Pancreas (tissue), 10 donors: ENCODE measurements at regions not wholly inside any gene's neighbourhood (a gene's known extent, or its start where the extent isn't known, plus 50 kb on each side); places are given as distances from the start of the nearest gene placed in this dataset.

Experiments
- ATAC-seq, 4 donors: fragments of 200-7000 bp; cut with Tn5 transposase; one replicate each; pipeline versions ENCODE4 v1.8.0 to v1.9.1; 2020; ENCODE audit warnings: mild to moderate bottlenecking in 4 of 4, moderate library complexity in 4 of 4
- DNase-seq, 6 donors: peaks; one replicate each; pipeline ENCODE4 v3.0.0-alpha.2; 2020
- FAIRE-seq: peaks from 2 replicates; lab custom pipeline; 2012; peaks lifted over from hg19 to GRCh38; lab: Jason Lieb, UNC
- H3K27ac ChIP-seq, 4 donors: fragments of 200-600 bp; sonication (generic); 1 replicate in 3 of 4; 2 replicates in 1 of 4; pipeline versions ENCODE4 v1.5.0 to v1.8.0; 2020
- H3K27me3 ChIP-seq, 4 donors: fragments of 200-600 bp; one replicate each; pipeline ENCODE4 v1.8.0; 2021
- H3K36me3 ChIP-seq, 3 donors: fragments of 200-600 bp; sonication (generic) in 1 of 3; one replicate each; pipeline versions ENCODE4 v1.5.0 to v1.8.0; 2020 to 2021
- H3K4me1 ChIP-seq, 3 donors: fragments of 200-600 bp; one replicate each; pipeline ENCODE4 v1.8.0; 2021
- H3K4me3 ChIP-seq, 4 donors: fragments of 200-600 bp; sonication (generic) in 2 of 4; one replicate each; pipeline versions ENCODE4 v1.5.0 to v1.8.0; 2020 to 2021
- H3K9me3 ChIP-seq, 4 donors: fragments of 200-600 bp; one replicate each; pipeline ENCODE4 v1.8.0; 2021
- CTCF ChIP-seq, 4 donors: fragments of 200-600 bp; sonication (generic) in 3 of 4; IDR thresholded peaks; one replicate each; pipeline versions ENCODE4 v1.5.0 to v1.8.0; 2021; ENCODE audit warnings: antibody characterized with exemption in 4 of 4
- WGBS, 2 donors: extraction: QIAGEN DNeasy Blood & Tissue Kit; methylation state at CpG; one replicate each; pipeline ENCODE4 v1.1.7; 2013; 5-methylcytosine and 5-hydroxymethylcytosine counted together
- intact Hi-C, 3 donors: fragments of 100-400 bp; cut with DNase I; formaldehyde crosslinking; loops; one replicate each; pipeline versions ENCODE4 v1.11.1 to v1.14.2; 2022
- donor health status: healthy with polysubstance abuse.
- donor health status: DM: no; HTN: no; CAD: no; lungs with moderate emphysema.
- donor health status: DM: no; HTN: no; CAD: no.
- donor health status: control.
- donor health status: control.
- donor health status: Bipolar disorder and iron deficiency.
- donor health status: DM: yes; HTN: yes; CAD: no.
- donor health status: DM: no; HTN: no; CAD: no.
- donor health status: DM: no; HTN: no; CAD: no.
- donor health status: DM: yes; HTN: yes; CAD: no.

- 60% methylated on average over 5 of the region's 5 CpGs for WGBS, 2 donors
Observed at GRCh38 chr22:22946131-22946530, 58.5 kb downstream of the IGLL5 start.

GRCh38 chr22:22948651-22949571 is 61.3 kb downstream of the IGLL5 start:
- H3K27me3 ChIP-seq = no peaks in the 10 kb centered on the region
- intact Hi-C loops = no loop called here
- H3K9me3 ChIP-seq = no peaks in the 10 kb centered on the region
- H3K4me1 ChIP-seq = no peaks in the 10 kb centered on the region
- peak in 1 of 6 donors; percentile 32 for DNase-seq
- WGBS, 2 donors = 73 to 82% methylated on average over 10 of the region's 10 CpGs
- H3K36me3 ChIP-seq = no peaks in the 10 kb centered on the region
- no peak for TF ChIP-seq CTCF (IDR thresholded peaks at IDR 0.05)
- FAIRE-seq = no peak
- no peak for ATAC-seq
- H3K4me3 ChIP-seq = no peak overlapping the region
- H3K27ac ChIP-seq = no peak overlapping the region

More at GRCh38 chr22:22946131-22946530, 58.5 kb downstream of the IGLL5 start:
- intact Hi-C loops = no loop called here
- no peak for DNase-seq
- FAIRE-seq = no peak
- TF ChIP-seq CTCF (IDR thresholded peaks at IDR 0.05) = no peak
- Histone ChIP-seq H3K4me1 (no peaks in the 10 kb centered on the region), H3K27ac (no peak overlapping the region), H3K36me3 (no peaks in the 10 kb centered on the region), H3K9me3 (no peaks in the 10 kb centered on the region), H3K27me3 (no peaks in the 10 kb centered on the region), H3K4me3 (no peak overlapping the region)
- no peak for ATAC-seq

- Histone ChIP-seq H3K4me1 (no peaks in the 10 kb centered on the region), H3K4me3 (no peak overlapping the region), H3K27ac (no peak overlapping the region), H3K36me3 (no peaks in the 10 kb centered on the region), H3K9me3 (no peaks in the 10 kb centered on the region), H3K27me3 (no peaks in the 10 kb centered on the region)
- DNase-seq (no peak), ATAC-seq (no peak), FAIRE-seq (no peak)
- intact Hi-C loops = loop anchor here in 2 of 3 donors (10.0 kb wide), 3 partner anchors 95 to 485 kb away; no protein-coding TSS in a partner anchor
- 71 to 87% methylated on average over 1 of the region's 1 CpG for WGBS, 2 donors
- TF ChIP-seq CTCF (IDR thresholded peaks at IDR 0.05) = no peak
Observed at GRCh38 chr22:22949953-22950352, 62.3 kb downstream of the IGLL5 start.

- DNase-seq (no peak), ATAC-seq (no peak), FAIRE-seq (no peak)
- WGBS, 2 donors = 73 to 87% methylated on average over 4 of the region's 4 CpGs
- TF ChIP-seq CTCF (IDR thresholded peaks at IDR 0.05) = no peak
- no peak overlapping the region for H3K27ac ChIP-seq
- intact Hi-C loops = loop anchor here in 2 of 3 donors (10.0 kb wide), 3 partner anchors 96 to 486 kb away; no protein-coding TSS in a partner anchor
- no peaks in the 10 kb centered on the region for H3K36me3 ChIP-seq
- no peaks in the 10 kb centered on the region for H3K4me1 ChIP-seq
- H3K4me3 ChIP-seq = no peak overlapping the region
- H3K9me3 ChIP-seq = no peaks in the 10 kb centered on the region
- no peaks in the 10 kb centered on the region for H3K27me3 ChIP-seq
Observed at GRCh38 chr22:22951035-22951434, 63.4 kb downstream of the IGLL5 start.
